Eye (tissue), 1 donor: ENCODE measurements at regions not wholly inside any gene's neighbourhood (a gene's known extent, or its start where the extent isn't known, plus 50 kb on each side); places are given as distances from the start of the nearest gene placed in this dataset.

ENCODE experiments used
- DNase-seq: peaks from one replicate; pipeline ENCODE4 v3.0.0-alpha.2; 2015

DNA sequence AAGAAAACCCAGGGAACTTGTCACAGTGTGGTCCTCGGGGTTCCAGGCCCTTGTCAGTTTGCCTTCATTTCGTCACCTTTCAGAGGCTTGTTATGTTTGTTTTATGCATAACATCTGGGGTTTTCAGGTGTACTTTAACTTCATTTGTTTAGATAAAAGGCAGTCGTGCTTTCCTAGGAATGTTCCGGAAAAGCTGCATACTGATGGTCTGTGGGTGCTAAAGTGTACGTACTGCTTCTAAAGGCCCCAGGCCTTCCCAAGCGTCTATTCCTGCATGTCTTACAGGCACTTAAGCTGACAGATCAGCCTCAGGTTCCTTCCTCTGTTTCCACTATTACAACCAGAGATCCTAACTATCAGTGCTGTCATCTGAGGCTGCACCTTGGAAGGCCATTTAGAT is 95.6 kb upstream of the ANKH start:
- DNase-seq, result no peak

DNA sequence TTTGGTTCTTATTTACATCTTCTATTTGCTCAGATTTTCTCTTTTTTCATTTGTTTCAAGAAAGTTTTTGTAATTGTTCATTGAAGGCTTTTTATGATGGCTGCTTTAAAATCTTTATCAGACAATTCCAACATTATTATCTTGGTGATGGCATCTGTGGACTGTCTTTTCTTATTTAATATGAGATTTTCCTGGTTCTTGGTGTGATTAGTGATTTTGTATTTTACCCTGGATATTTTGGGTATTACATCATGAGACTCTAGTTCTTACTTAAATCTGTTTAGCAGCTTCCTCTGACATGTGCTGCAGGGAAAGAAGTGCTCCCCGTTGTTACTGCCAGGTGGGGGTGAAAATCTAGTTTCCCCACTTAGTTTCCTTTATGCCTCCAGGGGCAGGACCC is 94.2 kb upstream of the ANKH start:
- no peak for DNase-seq

DNA sequence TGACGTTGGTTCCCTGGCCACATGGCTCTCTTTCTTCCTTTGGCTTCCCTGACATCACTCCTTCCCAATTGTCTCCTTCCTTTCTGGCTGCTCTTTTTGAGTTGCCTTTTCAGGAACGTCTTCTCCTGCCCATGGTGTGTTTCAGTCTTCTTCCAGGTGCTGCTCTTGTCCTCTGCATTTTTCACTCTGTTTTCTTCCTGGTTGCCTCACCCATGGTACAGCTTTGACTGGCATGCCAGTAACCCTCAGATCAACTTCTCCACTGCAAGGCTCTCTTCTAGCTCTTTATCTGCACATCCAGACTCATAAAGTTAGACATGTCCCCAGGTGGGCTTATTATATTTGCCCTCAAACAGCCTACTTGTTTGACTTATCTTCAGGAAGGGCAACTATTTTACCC is 91.0 kb upstream of the ANKH start:
- no peak for DNase-seq

GRCh38 chr5:14960120-14960462 is 88.5 kb upstream of the ANKH start:
- no peak for DNase-seq

- DNase-seq, result no peak
These were observed 88.0 kb upstream of the ANKH start for GRCh38 chr5:14959399-14960119.

DNA sequence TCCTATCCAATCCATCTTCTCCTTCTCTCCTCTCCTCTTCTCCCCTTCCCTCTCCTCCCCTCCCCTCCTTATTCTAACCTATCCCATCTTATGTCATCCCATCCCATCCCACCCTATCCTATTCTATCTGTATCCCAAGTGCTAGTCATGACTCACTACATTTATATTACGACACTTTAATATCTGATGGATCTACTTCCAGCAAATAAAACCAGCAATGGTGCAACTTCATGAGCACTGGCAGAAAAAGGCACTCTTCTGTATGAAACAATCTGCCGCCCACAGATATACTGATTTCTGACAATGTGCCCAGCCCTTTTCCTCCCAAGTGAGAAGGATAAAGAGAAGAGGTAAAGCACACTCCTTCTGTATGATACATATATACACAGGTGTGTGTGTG is 86.6 kb upstream of the ANKH start:
- DNase-seq, result no peak

DNA sequence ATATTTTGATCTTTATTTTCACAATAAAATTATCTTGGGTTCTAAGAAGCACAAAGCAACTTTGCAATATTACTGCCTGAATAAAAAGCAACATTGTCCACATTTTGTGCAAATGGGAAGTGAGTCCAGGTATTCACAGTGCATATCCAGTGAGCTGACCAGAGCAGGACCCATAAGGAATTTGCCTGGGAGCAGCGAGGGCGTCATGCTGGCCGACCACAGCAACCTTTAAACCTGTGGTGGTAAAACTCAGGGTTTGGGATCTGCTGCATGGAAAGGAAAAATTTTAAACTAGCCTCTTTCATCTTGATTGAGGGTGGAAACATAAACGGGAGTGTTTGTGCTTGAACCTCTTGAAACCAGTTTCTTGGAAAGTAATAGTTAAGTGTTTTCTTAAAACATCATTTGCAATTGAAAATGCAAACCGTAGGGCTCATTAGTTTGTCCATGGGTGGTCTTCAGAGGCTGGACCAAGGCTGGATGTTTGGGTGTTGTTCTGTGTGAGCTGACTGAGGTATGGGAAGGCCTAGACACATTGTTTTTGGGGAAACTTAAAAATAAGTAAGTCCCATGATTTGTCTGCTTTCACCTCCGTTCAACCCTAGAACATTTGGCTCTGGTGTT is 85.0 kb upstream of the ANKH start:
- no peak for DNase-seq

- no peak for DNase-seq
These were observed 83.2 kb upstream of the ANKH start for GRCh38 chr5:14954616-14955343.

DNA sequence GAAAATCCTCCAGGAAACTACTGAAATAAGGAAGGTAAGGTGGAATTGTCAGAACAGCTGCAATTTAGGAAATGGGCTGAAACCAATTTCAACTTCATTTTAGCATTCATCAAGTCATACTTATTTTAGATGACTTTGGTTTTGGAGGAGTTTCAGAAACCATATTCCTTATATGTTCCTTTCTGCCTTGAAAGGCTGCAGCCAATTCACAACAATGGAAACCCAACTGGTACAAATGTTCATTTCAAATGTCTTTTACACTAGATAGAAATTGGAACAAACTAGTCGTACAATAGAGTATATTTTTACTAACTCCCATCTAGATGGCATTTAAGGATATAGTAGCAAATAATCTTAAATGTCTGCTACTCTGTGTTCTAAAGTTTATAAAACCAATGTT is 82.6 kb upstream of the ANKH start:
- DNase-seq, result no peak

DNA sequence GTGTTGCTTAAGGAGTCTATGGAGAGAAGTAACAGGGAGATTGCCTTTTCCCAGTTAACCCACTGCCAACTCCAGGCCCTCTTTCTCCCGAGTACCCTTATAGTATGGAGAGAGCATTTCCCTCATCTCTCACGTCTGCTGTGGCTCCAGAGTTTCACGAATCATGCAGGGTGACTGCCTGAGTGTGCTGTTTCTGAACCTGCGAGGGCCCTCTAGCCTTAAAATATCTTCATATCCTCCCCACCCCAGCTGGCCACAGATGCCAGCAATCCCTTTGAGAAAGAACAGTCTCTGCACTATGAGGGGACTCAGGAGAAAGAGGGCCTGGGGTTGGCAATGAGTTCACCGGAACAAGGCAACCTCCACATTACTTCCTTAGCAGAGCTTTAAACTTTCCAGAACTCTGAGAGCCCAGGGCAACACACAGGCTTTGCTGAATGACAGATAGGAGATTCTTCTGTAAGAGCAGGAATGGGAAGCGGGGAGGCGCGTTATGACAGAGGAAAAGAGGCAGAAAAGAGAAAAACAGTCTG is 81.6 kb upstream of the ANKH start:
- no peak for DNase-seq

DNA sequence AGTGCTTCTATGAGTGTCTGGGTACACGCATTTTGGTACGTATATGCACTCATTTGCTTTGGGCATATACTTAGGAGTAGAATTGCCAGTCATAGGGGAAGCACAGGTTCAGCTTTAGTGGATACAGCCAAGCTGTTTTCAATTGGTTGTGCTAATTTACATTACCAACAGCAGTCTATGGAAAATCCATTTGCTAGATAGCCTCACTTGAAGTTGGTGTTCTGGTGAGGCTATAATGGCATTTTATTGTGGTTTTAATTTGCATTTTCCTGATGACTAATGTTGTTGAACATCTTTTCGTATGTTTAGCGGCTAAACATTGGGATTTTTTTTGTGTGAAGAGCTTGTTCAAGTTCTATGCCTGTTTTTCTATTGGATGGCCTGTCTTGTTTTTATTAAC is 76.8 kb upstream of the ANKH start:
- no peak for DNase-seq

GRCh38 chr5:14946815-14947620 is 75.4 kb upstream of the ANKH start:
- DNase-seq, result no peak

DNA sequence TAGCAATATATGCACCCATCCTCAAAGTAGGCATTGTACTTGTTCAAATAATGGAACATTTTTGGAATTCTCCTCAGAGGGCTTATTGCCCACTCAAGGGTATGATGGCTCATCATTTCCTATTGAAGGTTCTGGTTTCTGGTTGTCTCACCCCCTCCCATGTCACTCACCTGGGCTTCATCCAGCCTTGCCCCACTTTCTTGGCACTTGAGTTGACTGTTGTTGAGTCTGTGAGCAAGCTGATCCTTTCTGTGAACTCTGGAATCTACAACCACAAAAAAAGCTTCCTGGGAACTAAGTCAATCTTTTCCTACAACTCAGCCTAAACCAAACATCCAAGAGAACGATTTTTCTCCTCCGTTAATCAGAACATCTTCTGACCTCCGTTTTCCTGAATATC is 73.9 kb upstream of the ANKH start:
- DNase-seq, result no peak

DNA sequence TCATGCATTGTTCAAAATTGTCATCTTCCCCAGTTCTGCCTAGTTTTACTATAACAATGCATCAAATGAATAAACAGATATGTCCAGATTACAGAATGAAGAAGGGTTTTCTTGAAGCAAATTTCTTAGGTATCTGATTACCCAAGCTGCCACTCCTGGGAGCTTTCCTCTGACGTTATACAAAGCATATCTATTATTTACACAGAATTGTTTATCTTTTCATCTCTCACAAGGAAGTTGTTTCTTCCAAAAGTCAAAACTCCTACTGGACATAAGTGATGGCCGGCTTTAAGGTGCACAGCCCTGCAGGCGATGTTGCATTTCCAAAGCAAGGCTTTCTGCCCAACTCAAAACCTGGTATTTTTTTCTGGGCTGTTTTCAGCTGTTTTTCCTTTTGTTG is 73.4 kb upstream of the ANKH start:
- DNase-seq, result no peak

DNA sequence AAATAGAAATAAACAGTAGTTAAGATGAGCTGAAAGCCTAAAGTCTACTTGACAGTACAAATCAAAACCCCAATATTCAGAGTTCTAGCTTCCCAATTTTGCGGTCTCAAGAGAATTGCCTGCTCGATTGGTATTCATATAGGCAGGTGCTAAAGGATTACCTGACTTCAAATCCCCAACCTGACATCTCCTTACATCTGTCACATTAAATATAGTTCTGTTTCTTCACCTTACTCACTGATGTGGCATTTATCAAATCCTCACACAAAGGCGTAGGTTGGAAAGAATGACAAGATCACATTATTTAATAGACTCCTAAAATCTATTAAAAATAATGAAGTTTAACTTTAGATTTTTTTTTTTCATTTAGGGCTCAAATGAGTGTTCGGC is 72.8 kb upstream of the ANKH start:
- DNase-seq, result no peak

DNA sequence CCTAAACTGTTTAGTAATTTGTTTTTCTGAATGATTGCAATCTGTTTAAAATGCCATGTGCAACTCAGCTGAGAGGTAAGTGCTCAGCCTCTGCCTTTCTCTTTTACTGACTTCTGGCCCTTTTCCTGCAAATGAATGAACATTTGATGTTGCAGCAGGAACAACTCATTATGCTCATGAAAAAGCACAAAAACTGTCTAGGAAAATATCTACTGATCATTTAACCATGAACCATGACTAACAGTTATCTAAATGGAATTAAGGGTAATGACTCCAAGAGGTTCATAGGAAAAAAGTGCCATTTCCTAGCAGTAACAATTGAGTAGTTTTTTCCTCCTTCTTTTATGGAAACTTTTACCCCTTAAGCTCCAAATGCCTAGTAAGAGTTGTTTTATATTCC is 70.6 kb upstream of the ANKH start:
- DNase-seq, result no peak

- DNase-seq, result no peak
These were observed 65.7 kb upstream of the ANKH start for GRCh38 chr5:14937254-14937653.

- no peak for DNase-seq
These were observed 65.0 kb upstream of the ANKH start for GRCh38 chr5:14936588-14936987.

DNA sequence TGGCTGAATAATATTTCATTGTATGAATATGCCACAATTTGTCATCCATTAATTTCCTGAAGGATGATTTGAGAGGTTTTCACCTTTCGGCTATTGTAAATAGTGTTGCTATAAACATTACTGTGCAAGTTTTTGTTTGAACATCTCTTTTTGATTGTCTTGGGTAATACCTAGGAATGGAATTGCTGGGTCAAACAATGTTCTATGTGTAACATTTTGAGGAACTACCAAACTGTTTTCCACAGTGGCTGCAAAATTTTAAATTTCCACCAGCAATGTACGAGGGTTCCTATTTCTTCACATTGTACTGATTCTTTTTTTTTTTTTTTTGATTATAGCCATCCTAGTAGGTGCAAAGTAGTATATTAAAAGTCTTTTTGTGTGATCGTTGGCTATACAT is 63.8 kb upstream of the ANKH start:
- no peak for DNase-seq

DNA sequence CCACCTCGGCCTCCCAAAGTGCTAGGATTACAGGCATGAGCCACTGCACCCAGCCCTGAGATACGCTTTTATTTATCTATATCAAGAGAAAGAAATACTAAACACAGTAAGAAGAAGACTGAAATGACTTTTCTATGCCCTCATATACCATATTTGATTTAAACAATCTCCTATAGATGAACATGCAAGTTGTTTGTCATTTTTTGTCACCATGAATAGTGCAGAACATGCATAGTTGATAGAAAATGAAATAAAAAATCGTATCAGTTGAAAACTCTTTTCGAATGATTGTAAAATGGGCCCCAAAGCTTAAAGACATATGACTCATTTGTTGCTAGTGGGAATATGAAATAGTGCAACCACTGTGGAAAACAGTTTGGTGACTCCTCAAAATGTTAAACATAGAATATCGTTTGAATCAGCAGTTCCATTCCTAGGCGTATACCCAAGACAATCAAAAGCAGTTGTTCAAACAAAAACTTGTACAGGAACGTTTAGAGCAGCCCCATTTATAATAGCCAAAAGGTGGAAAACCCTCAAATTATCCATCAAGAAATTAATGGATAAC is 61.4 kb upstream of the ANKH start:
- no peak for DNase-seq

GRCh38 chr5:14930486-14930885 is 58.9 kb upstream of the ANKH start:
- no peak for DNase-seq

GRCh38 chr5:14929293-14930065 is 57.9 kb upstream of the ANKH start:
- no peak for DNase-seq
